ENCODE measurements at regions not wholly inside any gene's neighbourhood (a gene's known extent, or its start where the extent isn't known, plus 50 kb on each side); places are given as distances from the start of the nearest gene placed in this dataset.

DNA sequence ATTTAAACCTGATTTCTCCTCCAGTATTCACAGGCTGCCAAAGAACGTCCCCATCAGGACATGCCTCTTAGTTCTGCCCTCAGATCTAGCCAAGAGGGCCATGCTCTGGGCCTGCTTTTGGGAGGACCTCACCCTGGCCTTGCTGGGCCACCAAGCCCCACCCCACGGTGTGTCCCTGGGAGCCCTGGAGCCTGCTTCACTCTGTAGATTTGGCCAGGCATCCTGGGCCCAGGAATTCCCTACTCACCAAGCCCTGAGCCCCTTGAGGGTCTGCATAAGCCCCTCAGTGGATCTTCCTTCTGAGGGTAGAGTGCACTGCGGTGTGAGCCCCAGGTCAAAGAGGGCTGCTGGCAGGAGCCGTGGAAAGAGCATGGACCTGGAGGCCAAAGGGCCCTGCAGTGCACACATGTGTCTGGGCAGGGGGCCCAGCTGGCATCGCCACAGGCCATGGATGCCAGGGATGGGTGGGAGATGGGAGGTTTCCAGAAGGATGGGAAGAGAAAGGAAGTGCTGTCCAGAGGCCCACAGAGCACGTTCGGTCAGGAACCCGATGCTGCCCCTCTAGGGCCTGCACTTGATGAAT is 98.0 kb downstream of the DACT2 start:
- no peaks in the 10 kb centered on the region for H3K27me3 ChIP-seq (ENCODE audit: control insufficient read depth in 2 of 2, insufficient read depth in 2 of 2, low read length in 2 of 2)
- H3K27ac ChIP-seq (ENCODE audit: low read depth in 2 of 2, low read length in 2 of 2) = no peak overlapping the region
- no peaks in the 10 kb centered on the region for H3K9me3 ChIP-seq (ENCODE audit: control insufficient read depth in 2 of 2, low read length in 2 of 2)
- no peak overlapping the region for H3K4me3 ChIP-seq (ENCODE audit: low read length in 2 of 2)
- H3K36me3 ChIP-seq (ENCODE audit: control insufficient read depth in 2 of 2, insufficient read depth in 2 of 2, low read length in 2 of 2) = no peaks in the 10 kb centered on the region
- H3K4me1 ChIP-seq (ENCODE audit: control insufficient read depth in 2 of 2, insufficient read depth in 2 of 2, low read length in 2 of 2) = peaks cover 2 to 7% of the 10 kb centered on the region in 2 donors
- H3K9ac ChIP-seq (ENCODE audit: low read depth in 1 of 2, low read length in 2 of 2) = no peak overlapping the region

DNA sequence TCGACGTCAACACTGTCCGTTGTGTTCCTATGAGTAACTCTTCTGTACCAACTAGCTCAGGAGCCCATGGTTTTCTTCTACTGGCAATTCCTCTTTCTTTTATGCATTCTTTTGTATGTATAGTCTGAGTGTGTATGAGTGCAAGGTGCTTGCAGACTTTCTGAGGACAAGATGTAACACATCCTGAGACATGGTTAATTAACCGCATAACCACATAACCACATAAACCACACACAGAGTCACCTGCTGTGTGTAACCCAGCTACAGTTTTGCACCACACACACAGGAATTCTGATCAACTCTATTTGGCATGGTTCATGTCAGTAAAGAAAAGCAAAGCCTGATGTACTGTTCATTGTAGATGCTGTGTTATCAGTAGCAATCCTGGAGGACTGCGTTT is 98.6 kb downstream of the DACT2 start:
- Histone ChIP-seq H3K36me3 (ENCODE audit: control insufficient read depth in 2 of 2, insufficient read depth in 2 of 2, low read length in 2 of 2) (no peaks in the 10 kb centered on the region), H3K4me1 (ENCODE audit: control insufficient read depth in 2 of 2, insufficient read depth in 2 of 2, low read length in 2 of 2) (peaks cover under 1 to 3% of the 10 kb centered on the region in 2 donors), H3K9ac (ENCODE audit: low read depth in 1 of 2, low read length in 2 of 2) (no peak overlapping the region), H3K4me3 (ENCODE audit: low read length in 2 of 2) (no peak overlapping the region), H3K27ac (ENCODE audit: low read depth in 2 of 2, low read length in 2 of 2) (no peak overlapping the region), H3K27me3 (ENCODE audit: control insufficient read depth in 2 of 2, insufficient read depth in 2 of 2, low read length in 2 of 2) (no peaks in the 10 kb centered on the region), H3K9me3 (ENCODE audit: control insufficient read depth in 2 of 2, low read length in 2 of 2) (no peaks in the 10 kb centered on the region)

DNA sequence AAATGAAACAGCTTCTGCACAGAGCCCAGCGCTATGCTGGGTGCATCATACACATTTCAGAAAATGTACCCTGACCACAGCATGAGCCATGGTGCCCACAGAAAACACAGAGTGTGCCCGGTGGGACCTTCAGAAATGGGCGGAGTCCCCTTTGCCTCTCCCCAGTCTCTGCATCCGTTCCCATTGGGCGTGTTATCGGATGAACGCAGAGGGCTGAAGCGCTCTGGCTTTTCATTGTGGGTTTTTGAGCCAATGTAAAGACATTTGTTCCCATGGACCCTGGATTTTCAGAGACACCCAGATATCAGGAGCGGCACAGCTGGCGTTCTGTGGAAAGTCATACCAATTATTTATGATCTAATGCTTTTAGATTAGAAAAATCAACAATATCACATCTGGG is 99.8 kb downstream of the DACT2 start:
- no peaks in the 10 kb centered on the region for H3K27me3 ChIP-seq (ENCODE audit: control insufficient read depth in 2 of 2, insufficient read depth in 2 of 2, low read length in 2 of 2)
- H3K4me1 ChIP-seq (ENCODE audit: control insufficient read depth in 2 of 2, insufficient read depth in 2 of 2, low read length in 2 of 2) = no peaks in the 10 kb centered on the region
- H3K27ac ChIP-seq (ENCODE audit: low read depth in 2 of 2, low read length in 2 of 2) = no peak overlapping the region
- no peaks in the 10 kb centered on the region for H3K36me3 ChIP-seq (ENCODE audit: control insufficient read depth in 2 of 2, insufficient read depth in 2 of 2, low read length in 2 of 2)
- H3K4me3 ChIP-seq (ENCODE audit: low read length in 2 of 2) = no peak overlapping the region
- H3K9ac ChIP-seq (ENCODE audit: low read depth in 1 of 2, low read length in 2 of 2) = no peak overlapping the region
- H3K9me3 ChIP-seq (ENCODE audit: control insufficient read depth in 2 of 2, low read length in 2 of 2) = no peaks in the 10 kb centered on the region

- Histone ChIP-seq H3K27me3 (ENCODE audit: control insufficient read depth in 2 of 2, insufficient read depth in 2 of 2, low read length in 2 of 2) (no peaks in the 10 kb centered on the region), H3K9ac (ENCODE audit: low read depth in 1 of 2, low read length in 2 of 2) (no peak overlapping the region), H3K4me1 (ENCODE audit: control insufficient read depth in 2 of 2, insufficient read depth in 2 of 2, low read length in 2 of 2) (no peaks in the 10 kb centered on the region), H3K27ac (ENCODE audit: low read depth in 2 of 2, low read length in 2 of 2) (no peak overlapping the region), H3K36me3 (ENCODE audit: control insufficient read depth in 2 of 2, insufficient read depth in 2 of 2, low read length in 2 of 2) (no peaks in the 10 kb centered on the region), H3K4me3 (ENCODE audit: low read length in 2 of 2) (no peak overlapping the region), H3K9me3 (ENCODE audit: control insufficient read depth in 2 of 2, low read length in 2 of 2) (no peaks in the 10 kb centered on the region)
These were observed 100.6 kb downstream of the DACT2 start for GRCh38 chr6:168218785-168219566.

DNA sequence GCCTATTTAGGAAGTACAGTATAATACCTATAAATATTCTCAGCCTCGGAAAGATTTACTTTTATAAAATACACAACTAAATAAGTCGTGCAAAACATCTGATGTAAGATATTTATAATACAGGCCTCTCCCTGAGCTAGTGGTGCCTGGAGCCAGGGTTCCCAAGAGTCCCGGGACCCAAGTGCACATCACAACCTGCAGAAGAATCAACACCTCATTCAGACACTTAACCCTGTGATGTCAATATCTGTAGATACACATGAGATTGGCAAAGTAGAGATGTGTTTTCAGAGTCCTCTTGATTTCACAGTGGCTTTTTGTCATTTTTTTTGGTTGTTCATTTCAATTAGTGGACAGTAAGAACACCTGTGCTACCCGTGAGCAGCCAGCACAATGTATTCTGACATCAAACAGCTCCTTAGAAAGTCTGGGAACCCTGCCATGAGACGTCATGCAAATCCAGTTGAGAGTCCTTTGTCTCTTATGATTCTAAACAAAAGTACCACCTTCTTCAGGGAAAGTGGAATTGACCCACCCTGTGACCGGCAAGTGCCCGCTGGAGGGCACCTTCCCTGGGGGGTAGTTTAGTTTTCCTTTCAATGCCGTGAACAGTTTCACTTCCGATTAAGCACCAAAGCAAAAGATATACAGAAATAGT is 101.6 kb downstream of the DACT2 start:
- no peak overlapping the region for H3K4me3 ChIP-seq (ENCODE audit: low read length in 2 of 2)
- H3K4me1 ChIP-seq (ENCODE audit: control insufficient read depth in 2 of 2, insufficient read depth in 2 of 2, low read length in 2 of 2) = no peaks in the 10 kb centered on the region
- H3K36me3 ChIP-seq (ENCODE audit: control insufficient read depth in 2 of 2, insufficient read depth in 2 of 2, low read length in 2 of 2) = no peaks in the 10 kb centered on the region
- H3K27me3 ChIP-seq (ENCODE audit: control insufficient read depth in 2 of 2, insufficient read depth in 2 of 2, low read length in 2 of 2) = no peaks in the 10 kb centered on the region
- H3K9me3 ChIP-seq (ENCODE audit: control insufficient read depth in 2 of 2, low read length in 2 of 2) = no peaks in the 10 kb centered on the region
- H3K9ac ChIP-seq (ENCODE audit: low read depth in 1 of 2, low read length in 2 of 2) = no peak overlapping the region
- H3K27ac ChIP-seq (ENCODE audit: low read depth in 2 of 2, low read length in 2 of 2) = no peak overlapping the region

DNA sequence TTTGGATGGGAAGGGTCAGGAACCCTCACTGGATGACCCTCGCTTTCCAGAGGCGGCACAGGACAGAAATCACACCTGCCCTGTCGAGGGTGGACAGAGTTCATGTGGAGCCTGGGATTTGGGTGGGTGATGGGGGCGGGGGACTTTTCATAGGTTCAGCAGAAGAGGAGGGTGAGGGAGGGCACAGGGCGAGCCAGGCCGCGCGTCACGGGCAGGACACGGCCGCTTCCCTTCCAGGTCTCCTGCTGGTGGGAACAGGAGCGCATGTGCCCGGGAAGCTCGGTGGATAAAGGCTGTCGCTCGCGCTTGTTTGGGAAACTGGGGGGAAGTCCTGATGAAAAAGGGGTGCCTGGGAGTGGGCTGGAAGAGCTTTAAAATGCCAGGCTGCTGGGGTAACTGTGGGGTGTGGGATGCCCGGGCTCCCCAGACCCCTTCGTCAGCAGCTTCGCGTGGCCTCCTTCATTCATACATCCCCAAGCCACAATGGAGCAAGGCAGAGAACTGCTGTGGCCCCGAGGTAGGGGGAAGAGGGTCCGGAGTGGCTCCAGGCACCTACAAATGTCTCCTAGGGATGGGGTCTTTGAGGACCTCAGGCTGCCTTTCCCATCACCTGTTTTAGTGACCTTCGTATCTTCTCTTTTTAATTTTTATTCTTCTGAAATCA is 102.2 kb downstream of the DACT2 start:
- Histone ChIP-seq H3K27ac (ENCODE audit: low read depth in 2 of 2, low read length in 2 of 2) (no peak overlapping the region), H3K9ac (ENCODE audit: low read depth in 1 of 2, low read length in 2 of 2) (no peak overlapping the region), H3K9me3 (ENCODE audit: control insufficient read depth in 2 of 2, low read length in 2 of 2) (no peaks in the 10 kb centered on the region), H3K4me1 (ENCODE audit: control insufficient read depth in 2 of 2, insufficient read depth in 2 of 2, low read length in 2 of 2) (no peaks in the 10 kb centered on the region), H3K4me3 (ENCODE audit: low read length in 2 of 2) (no peak overlapping the region), H3K27me3 (ENCODE audit: control insufficient read depth in 2 of 2, insufficient read depth in 2 of 2, low read length in 2 of 2) (no peaks in the 10 kb centered on the region), H3K36me3 (ENCODE audit: control insufficient read depth in 2 of 2, insufficient read depth in 2 of 2, low read length in 2 of 2) (no peaks in the 10 kb centered on the region)

DNA sequence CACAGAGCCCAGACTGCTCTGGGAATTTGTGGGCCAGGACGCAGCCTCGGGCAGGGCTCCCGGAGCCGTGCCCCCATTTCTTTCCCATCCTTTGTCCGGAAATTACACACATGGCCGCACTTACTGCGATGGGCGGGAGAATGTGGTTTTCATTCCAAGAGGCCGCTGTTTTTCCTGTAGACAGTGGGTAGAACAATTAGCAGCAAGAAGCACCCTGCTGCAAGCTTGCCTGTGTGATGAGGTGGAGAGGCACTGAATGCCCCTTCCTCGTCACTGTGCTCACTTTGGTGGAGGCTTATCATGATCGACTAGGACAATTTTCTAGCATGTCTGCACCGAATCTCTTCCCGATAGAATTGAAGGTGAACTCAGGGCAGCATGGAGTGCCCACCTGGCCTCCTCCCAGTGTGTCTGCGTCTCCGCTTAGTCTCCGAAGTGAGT is 102.8 kb downstream of the DACT2 start:
- H3K27me3 ChIP-seq (ENCODE audit: control insufficient read depth in 2 of 2, insufficient read depth in 2 of 2, low read length in 2 of 2) = no peaks in the 10 kb centered on the region

GRCh38 chr6:168216117-168216516 is 103.5 kb downstream of the DACT2 start:
- Histone ChIP-seq H3K4me1 (ENCODE audit: control insufficient read depth in 2 of 2, insufficient read depth in 2 of 2, low read length in 2 of 2) (no peaks in the 10 kb centered on the region), H3K27ac (ENCODE audit: low read depth in 2 of 2, low read length in 2 of 2) (no peak overlapping the region), H3K4me3 (ENCODE audit: low read length in 2 of 2) (no peak overlapping the region), H3K36me3 (ENCODE audit: control insufficient read depth in 2 of 2, insufficient read depth in 2 of 2, low read length in 2 of 2) (no peaks in the 10 kb centered on the region), H3K9me3 (ENCODE audit: control insufficient read depth in 2 of 2, low read length in 2 of 2) (no peaks in the 10 kb centered on the region), H3K27me3 (ENCODE audit: control insufficient read depth in 2 of 2, insufficient read depth in 2 of 2, low read length in 2 of 2) (no peaks in the 10 kb centered on the region), H3K9ac (ENCODE audit: low read depth in 1 of 2, low read length in 2 of 2) (no peak overlapping the region)

More for the DNA sequence above, 102.8 kb downstream of the DACT2 start:
- Histone ChIP-seq H3K36me3 (ENCODE audit: control insufficient read depth in 2 of 2, insufficient read depth in 2 of 2, low read length in 2 of 2) (no peaks in the 10 kb centered on the region), H3K9ac (ENCODE audit: low read depth in 1 of 2, low read length in 2 of 2) (no peak overlapping the region), H3K27ac (ENCODE audit: low read depth in 2 of 2, low read length in 2 of 2) (no peak overlapping the region), H3K4me3 (ENCODE audit: low read length in 2 of 2) (no peak overlapping the region), H3K9me3 (ENCODE audit: control insufficient read depth in 2 of 2, low read length in 2 of 2) (no peaks in the 10 kb centered on the region), H3K4me1 (ENCODE audit: control insufficient read depth in 2 of 2, insufficient read depth in 2 of 2, low read length in 2 of 2) (no peaks in the 10 kb centered on the region)

- H3K27me3 ChIP-seq (ENCODE audit: control insufficient read depth in 2 of 2, insufficient read depth in 2 of 2, low read length in 2 of 2) = no peaks in the 10 kb centered on the region
- H3K9me3 ChIP-seq (ENCODE audit: control insufficient read depth in 2 of 2, low read length in 2 of 2) = no peaks in the 10 kb centered on the region
- H3K4me3 ChIP-seq (ENCODE audit: low read length in 2 of 2) = no peak overlapping the region
- H3K9ac ChIP-seq (ENCODE audit: low read depth in 1 of 2, low read length in 2 of 2) = no peak overlapping the region
- H3K4me1 ChIP-seq (ENCODE audit: control insufficient read depth in 2 of 2, insufficient read depth in 2 of 2, low read length in 2 of 2) = no peaks in the 10 kb centered on the region
- no peaks in the 10 kb centered on the region for H3K36me3 ChIP-seq (ENCODE audit: control insufficient read depth in 2 of 2, insufficient read depth in 2 of 2, low read length in 2 of 2)
- no peak overlapping the region for H3K27ac ChIP-seq (ENCODE audit: low read depth in 2 of 2, low read length in 2 of 2)
These were observed 104.3 kb downstream of the DACT2 start for GRCh38 chr6:168215121-168215808.

Measured in mucosa of rectum (tissue), 2 donors.